Large intestine (tissue), 3 donors: ENCODE measurements at regions not wholly inside any gene's neighbourhood (a gene's known extent, or its start where the extent isn't known, plus 50 kb on each side); places are given as distances from the start of the nearest gene placed in this dataset.
A peak's percentile ranks its signal among the peaks of the same experiment; 100 is the strongest.
"Not testable (repeated sequence)": the region's sequence is repeated elsewhere in the genome, so short reads cannot be mapped to it uniquely, and the experiment has no call there.

ENCODE experiments used
- DNase-seq, 2 donors: peaks; one replicate each; pipeline versions ENCODE4 v3.0.0 to v3.0.0-alpha.2; 2013
- H3K27ac ChIP-seq: one replicate; pipeline ENCODE4 v1.5.1; 2013; ENCODE audit warnings: low read length
- H3K27me3 ChIP-seq: 2 replicates; pipeline ENCODE4 v1.6.1; 2013; ENCODE audit warnings: low read length; ENCODE audit not compliant: control insufficient read depth, insufficient read depth
- H3K36me3 ChIP-seq: 2 replicates; pipeline ENCODE4 v1.6.1; 2013; ENCODE audit warnings: low read length; ENCODE audit not compliant: control insufficient read depth, insufficient read depth
- H3K4me1 ChIP-seq: one replicate; pipeline ENCODE4 v1.6.1; 2013; ENCODE audit warnings: low read length; ENCODE audit not compliant: control insufficient read depth, insufficient read depth
- H3K4me3 ChIP-seq: one replicate; pipeline ENCODE4 v1.5.1; 2013; ENCODE audit warnings: low read length
- H3K9me3 ChIP-seq: one replicate; pipeline ENCODE4 v1.6.1; 2013; ENCODE audit warnings: mild to moderate bottlenecking, low read depth, low read length, moderate library complexity; ENCODE audit not compliant: control insufficient read depth
- WGBS: methylation state at CpG from one replicate; pipeline ENCODE4 v1.1.5; 2013; ENCODE audit warnings: low lambda C conversion rate; ENCODE audit not compliant: insufficient coverage; 5-methylcytosine and 5-hydroxymethylcytosine counted together

DNA sequence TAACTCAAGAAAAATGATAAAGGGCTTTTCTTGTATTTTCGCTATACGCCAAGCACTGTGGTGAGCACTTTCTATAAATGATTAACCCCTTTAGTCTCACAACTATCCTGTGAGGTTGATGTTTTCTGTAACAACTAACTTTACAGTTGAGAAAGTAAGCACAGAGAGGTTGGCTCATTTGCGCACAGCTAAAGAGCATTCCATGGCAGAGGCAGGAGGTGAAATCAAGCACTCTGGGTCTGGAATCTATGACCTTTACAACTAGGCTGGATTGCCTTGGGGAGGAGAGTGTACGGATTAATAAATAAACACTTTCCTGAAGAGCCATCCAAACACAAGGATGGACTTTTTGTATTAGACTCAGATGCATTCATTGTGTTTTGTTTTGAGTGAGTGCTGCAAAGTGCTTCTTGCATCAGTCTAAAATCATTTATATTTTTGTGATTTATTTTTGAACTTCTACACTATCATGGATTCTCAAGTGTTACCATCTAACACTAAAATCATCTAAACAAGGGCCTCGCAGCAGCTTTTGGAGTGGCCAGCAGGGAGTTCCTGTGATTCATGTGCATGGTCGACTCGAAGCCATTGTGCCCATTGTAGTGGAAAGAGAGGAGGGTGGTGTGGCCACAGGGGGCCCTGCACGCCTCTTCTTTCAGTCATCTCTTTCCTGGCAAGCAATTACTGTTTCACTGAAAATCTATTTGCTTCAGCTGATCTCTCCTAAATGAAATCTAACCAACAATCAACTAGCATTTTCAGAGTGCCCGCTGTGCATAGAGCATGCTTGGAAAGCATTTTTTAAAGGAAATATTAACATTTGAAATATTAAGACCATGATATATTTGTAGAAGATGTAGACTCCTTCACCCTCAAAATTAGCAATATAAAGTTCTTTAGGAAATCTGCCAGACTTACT lies 633.4 kb upstream of the COBL start:
- Histone ChIP-seq H3K4me1 (no peaks in the 10 kb centered on the region), H3K27ac (no peak overlapping the region), H3K4me3 (no peak overlapping the region), H3K27me3 (no peaks in the 10 kb centered on the region), H3K36me3 (no peaks in the 10 kb centered on the region), H3K9me3 (no peaks in the 10 kb centered on the region)
- WGBS = 73% methylated on average over 3 of the region's 9 CpGs
- DNase-seq = peak in 1 of 2 donors; percentile 6

DNA sequence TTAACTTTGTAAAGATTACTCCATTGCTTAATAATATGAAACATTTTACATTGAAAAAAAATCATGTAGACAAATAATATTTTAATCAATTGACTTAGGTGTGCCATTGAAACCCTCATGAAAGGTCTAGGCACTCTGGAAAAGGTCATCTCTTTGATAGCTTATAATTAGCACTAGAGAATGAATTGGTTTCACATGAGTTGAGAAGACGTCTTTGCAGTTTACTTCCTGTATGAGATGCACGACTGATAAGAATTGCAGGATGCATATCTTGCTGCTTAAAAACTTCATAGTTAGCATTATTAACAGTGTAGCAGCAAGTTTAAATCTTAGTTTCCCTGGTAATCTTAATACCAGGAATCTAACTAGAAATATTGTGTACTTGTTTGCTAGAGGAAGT lies 614.2 kb upstream of the COBL start:
- H3K27ac ChIP-seq = no peak overlapping the region
- WGBS = 100% methylated on average over 1 of the region's 2 CpGs
- H3K4me1 ChIP-seq = no peaks in the 10 kb centered on the region
- no peaks in the 10 kb centered on the region for H3K9me3 ChIP-seq
- DNase-seq = no peak
- no peaks in the 10 kb centered on the region for H3K27me3 ChIP-seq
- H3K4me3 ChIP-seq = no peak overlapping the region
- H3K36me3 ChIP-seq = no peaks in the 10 kb centered on the region

DNA sequence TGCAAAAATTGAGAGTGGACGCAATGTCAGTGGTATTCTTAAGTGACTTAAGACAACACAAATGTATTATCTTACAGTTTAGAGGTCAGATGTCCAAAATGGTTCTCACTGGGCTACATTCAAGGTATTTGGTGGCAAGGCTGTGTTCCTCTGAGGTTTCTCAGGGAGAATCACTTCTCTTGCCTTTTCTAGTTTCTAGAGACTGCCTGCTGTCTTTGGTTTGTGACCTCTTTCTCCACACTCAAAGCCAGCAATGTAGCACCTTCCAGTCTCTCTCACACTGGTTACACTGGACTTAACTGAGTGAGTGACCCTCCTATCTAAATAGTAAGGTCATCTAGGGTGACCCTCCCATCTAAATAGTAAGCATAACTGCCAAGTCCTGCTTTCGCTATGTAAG lies 613.2 kb upstream of the COBL start:
- no peak for DNase-seq
- Histone ChIP-seq H3K4me3 (no peak overlapping the region), H3K27me3 (no peaks in the 10 kb centered on the region), H3K9me3 (no peaks in the 10 kb centered on the region), H3K36me3 (no peaks in the 10 kb centered on the region), H3K27ac (no peak overlapping the region), H3K4me1 (no peaks in the 10 kb centered on the region)
- 0% methylated on average over 1 of the region's 2 CpGs for WGBS

DNA sequence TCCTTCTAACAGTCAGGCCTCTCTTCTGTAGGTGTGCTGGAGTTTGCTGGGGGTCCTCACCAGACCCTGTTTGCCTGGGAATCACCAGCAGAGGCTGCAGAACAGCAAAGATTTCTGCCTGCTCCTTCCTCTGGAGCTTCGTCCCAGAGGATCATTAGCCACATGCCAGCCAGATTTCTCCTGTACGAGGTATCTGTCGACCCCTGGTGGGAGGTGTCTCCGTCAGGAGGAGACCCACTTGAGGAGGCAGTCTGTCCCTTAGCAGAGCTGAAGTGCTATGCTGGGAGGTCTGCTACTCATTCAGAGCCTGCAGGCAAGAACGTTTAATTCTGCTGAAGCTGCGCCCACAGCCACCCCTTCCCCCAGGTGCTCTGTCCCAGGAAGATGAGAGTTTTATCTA lies 611.1 kb upstream of the COBL start:
- Histone ChIP-seq H3K36me3 (no peaks in the 10 kb centered on the region), H3K4me3 (no peak overlapping the region), H3K27me3 (no peaks in the 10 kb centered on the region), H3K4me1 (no peaks in the 10 kb centered on the region), H3K27ac (no peak overlapping the region), H3K9me3 (no peaks in the 10 kb centered on the region)
- no peak for DNase-seq
- no CpG with 5 or more reads among the region's 6 CpGs for WGBS

DNA sequence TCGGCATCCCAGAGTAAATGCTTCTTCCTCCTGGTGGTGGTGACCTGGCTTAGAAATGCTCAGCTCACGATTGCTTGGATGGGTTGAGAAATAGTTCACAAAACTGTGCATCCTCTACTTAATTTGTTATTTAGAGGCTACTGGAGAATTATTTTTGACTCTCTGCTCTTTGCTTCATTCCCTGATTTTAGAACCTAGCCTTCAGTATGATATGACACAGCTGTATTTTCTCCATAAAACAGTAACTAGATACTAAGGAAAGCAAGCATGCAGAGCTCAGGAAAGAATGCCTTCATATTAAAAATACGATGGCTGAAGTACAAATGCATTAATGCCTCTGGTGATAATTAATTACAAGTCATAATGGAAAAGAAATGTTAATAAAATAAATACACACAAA lies 602.0 kb upstream of the COBL start:
- WGBS = no CpG with 5 or more reads among the region's 3 CpGs
- H3K4me1 ChIP-seq = no peaks in the 10 kb centered on the region
- no peaks in the 10 kb centered on the region for H3K27me3 ChIP-seq
- no peak overlapping the region for H3K4me3 ChIP-seq
- no peaks in the 10 kb centered on the region for H3K9me3 ChIP-seq
- H3K27ac ChIP-seq = no peak overlapping the region
- no peak for DNase-seq
- H3K36me3 ChIP-seq = no peaks in the 10 kb centered on the region

DNA sequence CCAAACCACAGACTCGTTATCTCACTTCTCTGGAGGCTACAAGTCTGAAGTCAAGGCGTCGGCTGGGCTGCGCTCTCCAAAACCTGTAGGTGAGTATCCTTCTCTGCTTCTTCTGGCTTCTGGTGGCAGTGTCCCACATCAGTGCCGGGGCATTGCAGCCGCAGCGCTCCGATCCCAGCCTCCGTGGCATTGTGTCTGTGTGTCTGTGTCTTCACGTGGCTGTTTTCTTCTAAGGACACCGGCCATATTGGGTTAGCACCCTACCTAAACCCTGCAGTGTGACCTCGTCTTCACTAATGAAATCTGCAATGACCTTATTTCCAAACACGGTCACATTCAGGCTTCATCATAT lies 584.9 kb upstream of the COBL start:
- H3K4me3 ChIP-seq = no peak overlapping the region
- no peaks in the 10 kb centered on the region for H3K36me3 ChIP-seq
- WGBS = no CpG with 5 or more reads among the region's 13 CpGs
- H3K9me3 ChIP-seq = no peaks in the 10 kb centered on the region
- no peak overlapping the region for H3K27ac ChIP-seq
- DNase-seq = no peak
- H3K4me1 ChIP-seq = no peaks in the 10 kb centered on the region
- no peaks in the 10 kb centered on the region for H3K27me3 ChIP-seq

DNA sequence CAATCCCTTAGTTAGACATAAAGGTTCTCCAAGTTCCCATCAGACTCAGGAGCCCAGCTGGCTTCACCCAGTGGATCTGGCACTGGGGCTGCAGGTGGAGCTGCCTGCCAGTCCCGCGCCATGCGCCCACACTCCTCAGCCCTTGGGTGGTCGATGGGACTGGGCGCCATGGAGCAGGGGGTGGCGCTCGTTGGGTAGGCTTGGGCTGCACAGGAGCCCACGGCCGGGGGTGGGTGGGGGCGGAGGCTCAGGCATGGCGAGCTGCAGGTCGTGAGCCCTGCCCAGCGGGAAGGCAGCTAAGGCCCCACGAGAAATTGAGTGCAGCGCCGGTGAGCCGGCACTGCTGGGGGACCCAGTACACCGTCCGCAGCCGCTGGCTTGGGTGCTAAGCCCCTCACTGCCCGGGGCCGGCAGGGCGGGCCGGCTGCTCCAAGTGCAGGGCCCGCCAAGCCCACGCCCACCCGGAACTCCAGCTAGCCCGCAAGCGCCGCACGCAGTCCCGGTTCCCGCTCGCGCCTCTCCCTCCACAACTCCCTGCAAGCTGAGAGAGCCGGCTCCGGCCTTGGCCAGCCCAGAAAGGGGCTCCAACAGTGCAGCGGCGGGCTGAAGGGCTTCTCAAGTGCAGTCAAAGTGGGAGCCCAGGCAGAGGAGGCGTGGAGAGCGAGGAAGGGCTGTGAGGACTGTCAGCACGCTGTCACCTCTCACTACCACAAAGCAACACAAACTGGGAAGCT lies 584.3 kb upstream of the COBL start:
- H3K36me3 ChIP-seq, H3K4me3 ChIP-seq, H3K9me3 ChIP-seq, H3K4me1 ChIP-seq, DNase-seq, H3K27ac ChIP-seq, H3K27me3 ChIP-seq: not testable (repeated sequence)
- WGBS = no CpG with 5 or more reads among the region's 42 CpGs

DNA sequence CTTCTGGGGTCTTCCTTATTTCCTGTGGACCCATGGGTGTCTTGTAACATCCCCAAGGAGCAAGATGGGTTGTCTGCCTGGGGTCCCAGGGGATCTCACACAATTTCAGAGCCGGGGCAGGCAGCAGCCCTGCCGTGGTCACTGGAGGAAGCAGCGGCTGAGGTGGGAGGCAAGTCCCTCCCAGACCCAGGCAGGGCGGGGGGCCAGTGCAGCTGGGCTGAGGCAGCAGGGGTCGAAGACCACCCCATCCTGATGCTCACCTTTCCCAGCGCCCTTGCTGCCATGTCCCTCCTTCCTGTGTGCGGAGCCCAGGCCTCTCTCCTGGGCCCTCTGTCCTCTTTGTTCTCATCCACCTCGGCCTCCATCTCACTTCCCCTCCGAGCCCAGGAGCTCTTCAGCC lies 583.0 kb upstream of the COBL start:
- H3K4me1 ChIP-seq = no peaks in the 10 kb centered on the region
- H3K27me3 ChIP-seq = no peaks in the 10 kb centered on the region
- no peaks in the 10 kb centered on the region for H3K9me3 ChIP-seq
- no peaks in the 10 kb centered on the region for H3K36me3 ChIP-seq
- WGBS = 80% methylated on average over 1 of the region's 9 CpGs
- no peak overlapping the region for H3K4me3 ChIP-seq
- no peak for DNase-seq
- no peak overlapping the region for H3K27ac ChIP-seq

DNA sequence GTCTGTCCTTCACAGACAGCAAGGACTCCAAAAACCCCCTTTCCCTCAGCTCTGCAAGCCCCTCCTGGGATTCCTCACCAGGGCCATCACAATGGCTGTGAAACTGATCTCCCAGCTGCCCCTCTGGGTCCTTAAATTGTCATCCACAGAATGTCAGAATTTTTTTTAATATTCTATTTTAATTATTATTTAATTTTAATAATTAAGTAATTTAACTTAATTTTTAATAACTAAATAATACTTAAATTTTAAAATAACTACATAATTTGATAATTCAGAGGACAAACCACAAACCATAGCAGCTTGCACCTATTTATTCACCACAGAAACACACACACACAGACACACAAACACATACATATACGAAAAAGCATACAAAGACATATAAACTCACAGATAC lies 565.8 kb upstream of the COBL start:
- Histone ChIP-seq H3K36me3 (no peaks in the 10 kb centered on the region), H3K27ac (no peak overlapping the region), H3K4me1 (no peaks in the 10 kb centered on the region), H3K4me3 (no peak overlapping the region), H3K9me3 (no peaks in the 10 kb centered on the region), H3K27me3 (no peaks in the 10 kb centered on the region)
- no peak for DNase-seq
- no CpG with 5 or more reads among the region's 1 CpG for WGBS

DNA sequence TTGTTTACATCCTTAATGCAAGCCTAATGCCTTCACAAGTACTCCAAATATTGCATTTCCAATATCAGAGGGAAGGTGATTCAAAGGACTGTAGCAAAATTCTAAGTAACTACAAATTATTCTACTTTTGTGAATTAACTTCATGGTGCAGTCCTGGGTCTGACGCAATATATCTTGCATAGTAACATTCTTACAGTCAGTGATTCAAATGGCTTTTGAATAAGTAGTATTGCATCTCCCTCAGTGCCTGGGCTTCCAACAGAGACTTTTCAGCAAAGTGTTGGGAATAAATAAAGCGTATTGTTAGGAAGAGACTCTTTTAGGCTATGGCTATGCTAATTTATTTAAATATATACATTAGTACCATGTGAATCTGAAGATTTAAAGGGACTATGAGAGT lies 564.7 kb upstream of the COBL start:
- H3K9me3 ChIP-seq = no peaks in the 10 kb centered on the region
- no peaks in the 10 kb centered on the region for H3K4me1 ChIP-seq
- H3K27ac ChIP-seq = no peak overlapping the region
- H3K4me3 ChIP-seq = no peak overlapping the region
- 90% methylated on average over 2 of the region's 2 CpGs for WGBS
- no peak for DNase-seq
- H3K36me3 ChIP-seq = no peaks in the 10 kb centered on the region
- H3K27me3 ChIP-seq = no peaks in the 10 kb centered on the region
